GM19099 (cell line): ENCODE measurements at regions not wholly inside any gene's neighbourhood (a gene's known extent, or its start where the extent isn't known, plus 50 kb on each side); places are given as distances from the start of the nearest gene placed in this dataset.

Experiments used
- POLR2A ChIP-seq: IDR thresholded peaks from 3 replicates; pipeline ENCODE4 v1.6.1; 2011; ENCODE audit warnings: low read depth; ENCODE audit not compliant: insufficient read length; ENCODE audit errors: extremely low read depth

DNA sequence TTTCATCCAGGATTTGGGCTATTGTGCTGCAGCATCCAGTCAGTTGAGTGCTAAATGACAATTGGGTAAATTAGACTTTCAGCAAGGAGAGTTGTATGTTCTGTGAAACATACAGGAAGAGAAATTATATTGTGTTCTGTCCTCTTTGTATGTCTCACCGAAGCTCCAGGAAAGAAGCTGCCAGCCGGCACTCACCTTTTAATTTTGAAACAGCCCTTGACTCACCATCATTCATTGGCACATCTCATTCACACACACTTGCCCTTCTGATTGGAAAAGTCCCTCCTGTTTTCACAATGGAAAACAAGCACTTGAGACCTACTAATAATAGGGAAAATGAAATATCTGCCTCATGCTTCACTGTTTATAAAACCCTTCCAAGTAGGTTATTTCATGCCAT, 495.6 kb downstream of the RPS24 start:
- no peak for TF ChIP-seq POLR2A

DNA sequence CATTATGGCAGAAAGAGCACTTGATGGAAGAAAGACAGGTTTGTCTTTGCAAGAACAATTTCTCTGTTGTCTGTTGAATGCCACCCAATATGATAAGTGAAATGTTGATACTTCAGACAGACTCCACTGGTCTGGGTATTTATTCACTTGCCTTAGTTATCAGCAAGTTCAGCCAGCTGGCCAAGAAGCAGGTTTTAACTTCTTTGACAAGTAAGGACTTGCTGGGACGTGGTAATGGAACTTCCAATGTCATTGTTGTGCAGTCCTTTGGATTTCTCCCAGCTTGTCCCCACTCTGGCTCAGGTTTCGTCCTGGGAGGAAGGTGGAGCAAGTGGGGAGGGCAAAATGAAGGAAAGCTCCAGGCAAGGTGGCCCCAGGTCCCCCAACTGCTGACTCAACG, 497.4 kb downstream of the RPS24 start:
- TF ChIP-seq POLR2A, result no peak

DNA sequence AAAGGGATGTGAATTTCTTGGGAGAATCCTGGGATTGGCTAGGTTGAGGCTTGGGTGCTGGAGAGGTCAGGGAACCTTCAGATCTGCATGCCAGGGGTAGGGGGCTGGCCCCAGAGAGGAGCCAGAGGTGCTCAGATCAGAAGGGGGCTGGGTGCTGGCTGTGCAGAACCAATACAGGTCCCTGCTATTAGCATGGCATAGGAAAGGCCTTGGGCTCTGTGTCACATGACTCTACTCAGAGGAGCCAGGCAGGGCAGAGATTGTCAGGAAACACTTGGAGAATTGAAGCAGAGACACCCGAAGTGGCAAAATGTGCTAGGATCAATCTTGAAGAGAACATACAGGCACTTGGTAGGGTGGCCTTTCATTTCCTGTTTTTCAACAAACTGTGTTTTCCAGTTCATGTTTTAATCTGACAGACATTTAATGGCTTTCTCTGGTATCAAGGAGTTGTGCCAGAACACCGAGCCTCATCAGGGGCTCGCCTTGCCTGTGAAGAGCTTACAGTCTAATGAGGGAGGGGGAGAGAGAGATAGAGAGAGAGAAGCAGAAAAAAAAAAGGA, 498.9 kb downstream of the RPS24 start:
- no peak for TF ChIP-seq POLR2A

DNA sequence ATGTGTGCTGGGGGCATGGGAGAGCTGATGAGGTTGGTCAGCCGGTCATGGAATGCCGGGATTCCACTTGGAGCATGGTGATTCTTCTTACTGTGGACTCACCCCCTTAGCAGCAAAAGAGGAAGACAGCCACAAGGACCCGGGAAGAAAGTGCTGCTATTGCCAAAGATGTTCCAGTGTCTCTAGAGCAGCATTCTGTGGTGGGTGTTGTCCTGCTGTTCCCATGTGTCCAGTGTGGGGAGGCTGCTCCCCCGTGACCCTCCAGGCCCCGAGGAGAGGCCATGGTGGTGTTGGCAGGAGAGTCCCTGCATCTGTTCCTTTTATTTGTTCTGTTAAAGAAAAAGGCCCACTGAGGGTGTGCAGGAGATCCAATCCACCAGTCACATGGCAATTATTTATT, 499.4 kb downstream of the RPS24 start:
- no peak for TF ChIP-seq POLR2A

DNA sequence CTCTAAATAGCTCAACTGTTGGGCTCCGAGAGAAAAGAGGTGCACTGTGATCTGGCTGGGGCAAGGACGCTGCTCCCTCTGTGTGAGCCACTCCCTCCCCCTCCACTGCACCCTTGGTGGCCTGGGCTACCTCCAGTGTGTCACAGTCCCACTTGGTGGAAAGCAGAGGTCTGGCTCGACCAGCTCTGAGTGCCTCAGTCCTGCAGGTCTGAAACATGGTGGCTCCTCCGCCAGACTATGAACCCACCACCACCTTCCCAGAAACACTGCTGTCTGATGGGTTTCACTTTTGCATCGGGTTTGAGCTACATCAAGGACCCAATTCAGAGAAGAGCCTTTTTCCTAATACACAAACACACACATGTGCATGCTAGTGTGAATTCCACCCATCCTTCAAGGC, 500.1 kb downstream of the RPS24 start:
- TF ChIP-seq POLR2A, result no peak

GRCh38 chr10:78535716-78536218, 502.1 kb downstream of the RPS24 start:
- TF ChIP-seq POLR2A, result no peak

DNA sequence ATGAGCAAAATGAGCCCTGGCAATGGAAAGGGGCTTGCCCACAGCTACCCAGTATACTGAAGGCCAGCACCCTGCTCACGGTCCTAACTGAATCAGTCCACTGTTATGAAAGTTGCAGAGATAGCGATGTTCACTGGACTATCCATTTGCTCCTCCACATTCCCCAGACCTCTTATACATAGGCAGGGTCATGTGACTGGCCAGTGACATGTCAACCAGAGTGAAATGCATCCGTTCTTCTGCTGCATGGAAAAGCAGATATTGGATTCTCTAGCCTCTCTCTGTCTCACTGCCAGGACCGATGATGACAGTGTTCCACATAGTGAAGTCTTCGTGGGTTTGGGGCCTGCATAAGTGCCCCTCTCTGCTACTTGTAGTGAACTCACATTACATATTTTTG, 503.4 kb downstream of the RPS24 start:
- TF ChIP-seq POLR2A, result no peak

DNA sequence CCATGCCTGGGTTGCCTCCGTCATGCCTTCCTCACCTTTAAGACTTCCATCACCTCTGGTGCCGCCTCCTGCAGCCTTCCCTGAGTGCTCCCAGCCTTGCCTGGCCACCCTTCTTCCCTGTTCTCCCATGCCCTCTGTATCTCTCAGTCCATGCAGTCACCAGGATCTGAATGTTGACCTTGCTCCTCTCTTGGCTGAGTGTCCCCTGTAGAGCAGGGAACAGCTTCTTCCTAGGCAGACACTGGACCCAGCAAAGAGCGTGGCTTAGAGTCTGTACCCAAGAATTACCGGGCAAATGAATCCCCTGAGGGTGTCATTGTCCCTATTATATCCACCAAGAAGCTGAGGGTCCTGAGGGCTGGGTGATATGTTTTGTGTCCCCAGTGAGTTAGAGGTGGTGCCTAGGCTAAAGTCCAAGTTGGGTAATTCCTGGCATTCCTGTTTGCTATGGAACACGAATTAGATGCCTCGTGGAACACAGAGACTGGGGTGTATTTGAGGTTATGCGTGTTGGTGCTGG, 505.6 kb downstream of the RPS24 start:
- no peak for TF ChIP-seq POLR2A

DNA sequence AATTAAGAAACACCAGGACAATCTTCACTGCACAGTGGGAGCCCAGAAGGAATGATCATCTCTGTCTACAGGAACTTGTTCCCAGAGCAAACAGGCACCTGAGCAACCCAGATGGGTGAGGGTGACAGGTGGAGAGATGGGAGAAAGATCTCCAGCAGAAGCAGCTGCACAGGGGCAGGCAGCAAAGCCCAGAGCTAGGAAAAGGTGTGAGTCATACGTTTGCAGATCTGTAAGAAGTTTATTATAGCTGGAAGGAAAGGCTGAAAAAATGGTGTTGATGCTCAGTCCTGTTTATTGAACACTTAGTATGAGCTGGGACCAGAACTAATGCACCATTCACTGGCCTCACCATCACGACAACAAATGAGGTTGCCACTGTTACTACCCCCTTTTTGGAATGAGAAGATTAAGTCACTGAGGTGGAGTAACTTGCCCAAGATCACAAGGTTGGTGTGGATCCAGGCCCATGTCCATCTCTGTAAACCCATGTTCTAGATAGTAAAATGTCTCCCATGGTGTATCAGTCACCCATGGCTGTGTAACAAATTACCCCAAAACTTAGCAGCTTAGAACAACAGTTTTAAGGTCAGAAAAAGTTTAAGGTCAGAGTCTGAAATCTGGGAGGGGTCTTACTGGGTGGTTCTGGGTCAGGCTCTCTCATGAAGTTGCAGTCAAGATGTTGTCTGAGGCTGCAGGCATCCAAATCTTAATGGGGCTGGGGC, 506.9 kb downstream of the RPS24 start:
- no peak for TF ChIP-seq POLR2A

DNA sequence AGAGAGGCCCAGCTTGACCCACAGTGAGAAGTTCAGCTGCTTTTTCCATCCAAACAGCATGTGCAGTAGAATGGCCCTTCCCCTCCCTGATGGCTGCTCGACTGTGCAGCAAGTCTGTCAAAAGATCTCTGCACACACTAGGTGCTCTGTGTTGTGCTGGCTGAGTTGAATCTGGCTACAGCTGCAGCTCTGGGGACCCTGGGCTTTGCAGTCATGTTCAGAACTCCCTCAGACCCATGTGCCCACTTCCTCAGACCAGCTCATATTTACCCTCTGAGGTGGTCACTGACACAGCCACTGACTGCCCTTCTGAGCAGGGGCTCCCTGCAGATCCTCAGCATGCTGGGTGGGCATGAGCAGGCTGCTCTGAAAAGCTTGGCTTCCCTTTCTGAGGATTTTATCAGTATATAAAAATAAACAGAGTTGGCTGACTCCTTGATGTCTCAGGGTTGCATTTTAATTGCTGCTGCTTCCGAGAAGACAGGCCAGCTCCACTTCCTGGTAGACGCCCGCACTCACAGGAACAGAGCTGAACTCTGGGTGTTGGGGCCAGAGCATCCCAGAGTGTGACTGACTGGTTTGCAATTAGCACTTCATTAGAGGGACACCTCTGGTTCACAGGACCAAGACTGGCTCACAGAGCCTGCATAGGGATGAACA, 507.9 kb downstream of the RPS24 start:
- TF ChIP-seq POLR2A, result no peak

DNA sequence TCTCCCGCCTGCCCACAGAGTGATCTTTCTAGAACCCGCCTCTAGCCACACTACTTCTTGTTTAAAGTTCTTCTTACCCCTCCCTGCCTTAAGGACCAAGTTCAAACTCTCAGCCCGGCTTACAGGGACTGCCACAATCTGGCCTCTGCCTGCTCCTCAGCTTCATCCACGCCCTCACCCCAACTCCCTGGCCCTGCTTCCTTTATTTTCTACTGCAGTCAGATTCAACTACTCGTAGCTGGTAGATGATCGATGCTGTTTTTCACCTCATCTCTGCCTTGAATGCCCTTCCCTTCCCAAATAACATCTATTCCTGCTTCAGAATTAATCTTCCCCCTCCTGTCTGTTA, 508.5 kb downstream of the RPS24 start:
- TF ChIP-seq POLR2A, result no peak

DNA sequence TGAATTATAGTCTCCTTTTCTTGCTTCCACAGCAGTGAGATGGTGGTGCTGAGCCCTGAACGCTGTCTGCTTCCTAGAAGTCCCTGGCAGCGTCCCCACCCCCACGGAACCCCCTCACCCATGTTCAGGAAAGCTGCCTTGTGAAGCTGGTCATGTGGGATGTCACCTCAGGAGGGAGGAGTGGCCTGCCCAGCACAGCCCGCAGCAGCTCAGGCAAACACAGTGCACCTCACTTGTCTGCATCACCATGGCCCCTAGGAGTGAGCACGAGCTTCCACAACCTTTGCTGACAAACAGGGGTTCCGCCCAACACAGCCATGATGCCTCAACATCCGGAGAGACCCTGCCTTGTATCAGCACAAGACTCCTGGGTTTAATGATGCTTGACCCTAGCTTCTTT, 508.9 kb downstream of the RPS24 start:
- no peak for TF ChIP-seq POLR2A

GRCh38 chr10:78543031-78543748, 509.5 kb downstream of the RPS24 start:
- no peak for TF ChIP-seq POLR2A

DNA sequence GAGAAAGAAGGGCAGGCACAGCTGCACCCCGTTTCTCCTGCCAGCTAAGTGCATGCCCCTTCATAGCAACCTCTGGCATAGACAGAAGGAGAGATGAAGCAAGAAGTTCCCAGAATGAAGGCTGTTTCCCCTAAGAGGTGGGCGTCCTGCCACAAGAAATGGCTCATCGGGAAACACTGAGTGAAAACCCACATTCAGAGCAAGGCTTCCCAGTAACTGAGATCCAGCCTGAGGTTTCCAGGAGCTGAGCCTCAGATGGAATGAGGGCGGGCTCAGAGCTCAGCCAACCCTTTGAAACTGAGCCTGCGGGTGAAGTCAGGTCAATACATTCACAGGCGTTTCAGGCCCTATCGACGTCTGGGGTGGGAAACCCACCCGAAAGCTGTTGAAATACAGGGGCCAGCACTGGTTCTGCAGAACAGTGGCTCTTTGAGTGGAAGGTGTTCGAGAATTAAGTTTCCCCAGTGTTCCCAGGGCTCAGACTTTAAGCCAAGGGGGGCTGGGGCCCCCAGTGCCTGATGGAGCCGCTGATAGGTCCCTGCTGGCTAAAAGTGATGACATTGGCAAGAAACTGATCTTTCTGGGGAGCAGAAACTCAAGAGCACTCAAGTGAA, 510.2 kb downstream of the RPS24 start:
- no peak for TF ChIP-seq POLR2A
